Fibroblast of mammary gland (primary cell): ENCODE measurements at regions not wholly inside any gene's neighbourhood (a gene's known extent, or its start where the extent isn't known, plus 50 kb on each side); places are given as distances from the start of the nearest gene placed in this dataset.

Experiments used
- DNase-seq: peaks from one replicate; pipeline ENCODE4 v3.0.0-alpha.2; 2010; ENCODE audit warnings: low read depth
- H3K4me3 ChIP-seq: 2 replicates; pipeline ENCODE4 v1.5.1; 2011; ENCODE audit warnings: low read depth, mild to moderate bottlenecking, low read length, moderate library complexity; ENCODE audit not compliant: control insufficient read depth
- CTCF ChIP-seq: conservative IDR thresholded peaks from 2 replicates; pipeline ENCODE4 v1.5.1; 2011; ENCODE audit warnings: low read depth, low read length, inconsistent platforms; ENCODE audit not compliant: control insufficient read depth, insufficient read depth

GRCh38 chr4:187827631-187828030, 167.9 kb upstream of the ZFP42 start:
- no peak overlapping the region for H3K4me3 ChIP-seq
- no peak for TF ChIP-seq CTCF
- peak; percentile 2 for DNase-seq

- no peak for TF ChIP-seq CTCF
- no peak overlapping the region for H3K4me3 ChIP-seq
- no peak for DNase-seq
These were observed 155.8 kb upstream of the ZFP42 start for GRCh38 chr4:187839765-187840164.

GRCh38 chr4:187840814-187841213, 154.8 kb upstream of the ZFP42 start:
- no peak for TF ChIP-seq CTCF
- DNase-seq, result peak; percentile 18
- no peak overlapping the region for H3K4me3 ChIP-seq

- no peak for DNase-seq
- TF ChIP-seq CTCF, result no peak
- H3K4me3 ChIP-seq, result no peak overlapping the region
These were observed 145.9 kb upstream of the ZFP42 start for GRCh38 chr4:187849556-187850225.

- H3K4me3 ChIP-seq, result no peak overlapping the region
- no peak for DNase-seq
- TF ChIP-seq CTCF, result no peak
These were observed 129.7 kb upstream of the ZFP42 start for GRCh38 chr4:187865914-187866313.

- TF ChIP-seq CTCF, result no peak
- DNase-seq, result no peak
- H3K4me3 ChIP-seq, result no peak overlapping the region
These were observed 112.5 kb upstream of the ZFP42 start for GRCh38 chr4:187883049-187883448.
